B cell (primary cell): ENCODE measurements at regions not wholly inside any gene's neighbourhood (a gene's known extent, or its start where the extent isn't known, plus 50 kb on each side); places are given as distances from the start of the nearest gene placed in this dataset.

Source experiments
- EZH2 ChIP-seq: IDR thresholded peaks from 2 replicates; pipeline ENCODE4 v1.6.1; 2012; ENCODE audit warnings: borderline replicate concordance, low read depth, mild to moderate bottlenecking, moderate library complexity, low read length; ENCODE audit not compliant: insufficient read depth, poor library complexity, severe bottlenecking
- TF ChIP-seq, protein P1 (sequence below): fragments of 200-600 bp; IDR thresholded peaks from one replicate; pipeline ENCODE4 v1.8.0; 2022; ENCODE audit warnings: antibody characterized with exemption, mild to moderate bottlenecking

DNA sequence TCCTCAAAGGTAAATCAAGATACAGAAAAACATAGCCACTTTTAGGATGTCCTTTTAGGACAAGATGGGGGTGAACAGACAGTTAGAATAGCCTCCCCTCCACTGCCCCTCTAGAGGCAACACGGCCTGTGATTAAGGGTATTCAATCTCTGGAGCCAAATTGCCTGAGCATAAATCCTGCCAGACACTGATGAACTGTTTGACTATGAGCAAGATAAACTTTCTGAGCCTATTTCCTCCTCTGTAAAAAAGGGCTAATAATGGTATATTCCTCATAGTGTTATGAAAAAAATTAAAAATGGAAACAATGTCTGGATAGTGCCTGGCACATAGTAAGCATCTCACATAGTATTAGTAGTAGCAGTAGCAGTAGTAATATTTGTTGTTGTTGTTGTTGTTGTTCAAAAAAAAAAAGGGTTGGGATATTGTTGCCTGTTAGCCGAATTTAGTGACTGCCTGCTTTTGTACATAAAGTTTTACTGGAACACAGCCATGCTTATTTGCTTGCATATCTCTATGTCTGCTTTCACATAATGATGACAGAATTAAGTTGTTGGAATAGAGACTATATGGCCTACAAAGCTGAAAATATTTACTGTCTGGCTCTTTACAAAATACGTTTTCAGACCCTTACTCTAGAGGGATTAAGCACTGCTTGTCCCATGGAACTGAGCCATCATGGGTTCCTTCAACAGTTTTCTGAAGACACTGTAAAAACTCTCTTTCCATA lies 536.3 kb downstream of the TLE4 start:
- TF ChIP-seq, protein P1, sequence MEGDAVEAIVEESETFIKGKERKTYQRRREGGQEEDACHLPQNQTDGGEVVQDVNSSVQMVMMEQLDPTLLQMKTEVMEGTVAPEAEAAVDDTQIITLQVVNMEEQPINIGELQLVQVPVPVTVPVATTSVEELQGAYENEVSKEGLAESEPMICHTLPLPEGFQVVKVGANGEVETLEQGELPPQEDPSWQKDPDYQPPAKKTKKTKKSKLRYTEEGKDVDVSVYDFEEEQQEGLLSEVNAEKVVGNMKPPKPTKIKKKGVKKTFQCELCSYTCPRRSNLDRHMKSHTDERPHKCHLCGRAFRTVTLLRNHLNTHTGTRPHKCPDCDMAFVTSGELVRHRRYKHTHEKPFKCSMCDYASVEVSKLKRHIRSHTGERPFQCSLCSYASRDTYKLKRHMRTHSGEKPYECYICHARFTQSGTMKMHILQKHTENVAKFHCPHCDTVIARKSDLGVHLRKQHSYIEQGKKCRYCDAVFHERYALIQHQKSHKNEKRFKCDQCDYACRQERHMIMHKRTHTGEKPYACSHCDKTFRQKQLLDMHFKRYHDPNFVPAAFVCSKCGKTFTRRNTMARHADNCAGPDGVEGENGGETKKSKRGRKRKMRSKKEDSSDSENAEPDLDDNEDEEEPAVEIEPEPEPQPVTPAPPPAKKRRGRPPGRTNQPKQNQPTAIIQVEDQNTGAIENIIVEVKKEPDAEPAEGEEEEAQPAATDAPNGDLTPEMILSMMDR = no peak
- no peak for TF ChIP-seq EZH2
